RPMI7951 (cell line): ENCODE measurements at regions not wholly inside any gene's neighbourhood (a gene's known extent, or its start where the extent isn't known, plus 50 kb on each side); places are given as distances from the start of the nearest gene placed in this dataset.

Experiments
- DNase-seq: peaks from one replicate; pipeline ENCODE4 v3.0.0-alpha.2; 2012; ENCODE audit warnings: low read depth

GRCh38 chr2:133811409-133812125 is 243.3 kb upstream of the NCKAP5 start:
- no peak for DNase-seq

- peak; percentile 86 for DNase-seq
Observed at GRCh38 chr2:133812826-133813617, 244.8 kb upstream of the NCKAP5 start.

- DNase-seq = peak; percentile 69
Observed at GRCh38 chr2:133814890-133815289, 246.6 kb upstream of the NCKAP5 start.

- DNase-seq = no peak
Observed at GRCh38 chr2:133816037-133816436, 247.8 kb upstream of the NCKAP5 start.

GRCh38 chr2:133817680-133818566 is 249.7 kb upstream of the NCKAP5 start:
- peak; percentile 99 for DNase-seq

GRCh38 chr2:133818661-133819060 is 250.4 kb upstream of the NCKAP5 start:
- no peak for DNase-seq

GRCh38 chr2:133819906-133820305 is 251.6 kb upstream of the NCKAP5 start:
- peak; percentile 34 for DNase-seq

- DNase-seq = peak; percentile 88
Observed at GRCh38 chr2:133821107-133821760, 253.0 kb upstream of the NCKAP5 start.

GRCh38 chr2:133822517-133823225 is 254.4 kb upstream of the NCKAP5 start:
- no peak for DNase-seq

- DNase-seq = no peak
Observed at GRCh38 chr2:133823226-133823550, 254.9 kb upstream of the NCKAP5 start.

- no peak for DNase-seq
Observed at GRCh38 chr2:133824869-133825268, 256.6 kb upstream of the NCKAP5 start.

- DNase-seq = no peak
Observed at GRCh38 chr2:133825778-133826177, 257.5 kb upstream of the NCKAP5 start.

- no peak for DNase-seq
Observed at GRCh38 chr2:133828913-133829312, 260.6 kb upstream of the NCKAP5 start.

GRCh38 chr2:133829450-133830020 is 261.3 kb upstream of the NCKAP5 start:
- no peak for DNase-seq

- no peak for DNase-seq
Observed at GRCh38 chr2:133833746-133834145, 265.5 kb upstream of the NCKAP5 start.

- DNase-seq = peak; percentile 43
Observed at GRCh38 chr2:133835821-133836619, 267.8 kb upstream of the NCKAP5 start.

- DNase-seq = peak; percentile 56
Observed at GRCh38 chr2:133836691-133837345, 268.6 kb upstream of the NCKAP5 start.

GRCh38 chr2:133837441-133838094 is 269.3 kb upstream of the NCKAP5 start:
- DNase-seq = peak; percentile 96
